Panc1 (cell line): ENCODE measurements at regions not wholly inside any gene's neighbourhood (a gene's known extent, or its start where the extent isn't known, plus 50 kb on each side); places are given as distances from the start of the nearest gene placed in this dataset.
A peak's percentile ranks its signal among the peaks of the same experiment; 100 is the strongest.

ENCODE experiments used
- ATAC-seq: fragments of 200-7000 bp; cut with Tn5 transposase; 2 replicates; pipeline ENCODE4 v1.9.1; 2020; ENCODE audit warnings: mild to moderate bottlenecking, moderate library complexity
- BruUV-seq: library from RNA; stranded (reverse); fragments of 400-500 nt; replicated peaks from 2 replicates; lab custom pipeline; 2021; lab: Mats Ljungman, UMichigan
- CTCF ChIA-PET: fragments of 300-600 bp; sonication (Branson Sonifier 250); formaldehyde crosslinking; loops from one replicate; lab custom pipeline; 2022; ENCODE audit warnings: antibody characterized with exemption; lab: Charles Lee
- POLR2A ChIA-PET: fragments of 300-600 bp; sonication (Branson Sonifier 250); formaldehyde crosslinking; loops from one replicate; lab custom pipeline; 2022; ENCODE audit warnings: antibody characterized with exemption; lab: Charles Lee
- DNase-seq: peaks from one replicate; pipeline ENCODE4 v3.0.0-alpha.2; 2010; ENCODE audit warnings: low read depth, low spot score
- H3K27ac ChIP-seq: 2 replicates; pipeline ENCODE4 v1.5.1; 2011; ENCODE audit warnings: mild to moderate bottlenecking, low read length, inconsistent platforms
- H3K27me3 ChIP-seq: fragments of 200-500 bp; sonication (Bioruptor generic); 2 replicates; pipeline ENCODE4 v1.6.0; 2014; ENCODE audit warnings: low read length, inconsistent platforms; ENCODE audit not compliant: control insufficient read depth, insufficient read depth
- H3K36me3 ChIP-seq: fragments of 200-500 bp; sonication (Bioruptor generic); 2 replicates; pipeline ENCODE4 v1.5.1; 2014; ENCODE audit warnings: inconsistent platforms, mild to moderate bottlenecking, low read length, moderate library complexity; ENCODE audit not compliant: control insufficient read depth, insufficient read depth
- H3K4me1 ChIP-seq: 2 replicates; pipeline ENCODE4 v1.5.1; 2011; ENCODE audit warnings: inconsistent platforms, mild to moderate bottlenecking, low read length, moderate library complexity; ENCODE audit not compliant: control insufficient read depth, insufficient read depth
- H3K4me3 ChIP-seq, 2 experiments: 2 replicates each; pipeline ENCODE4 v1.5.1; 2011 to 2012; ENCODE audit warnings: low read depth in 2 of 2, low read length in 2 of 2, mild to moderate bottlenecking in 2 of 2, inconsistent platforms in 1 of 2, moderate library complexity in 1 of 2
- H3K9me3 ChIP-seq: fragments of 200-500 bp; sonication (Bioruptor generic); 2 replicates; pipeline ENCODE4 v1.5.1; 2014; ENCODE audit warnings: low read depth, mild to moderate bottlenecking, inconsistent platforms, low read length, moderate library complexity; ENCODE audit not compliant: control insufficient read depth, insufficient read depth
- CTCF ChIP-seq: fragments of 450-650 bp; IDR thresholded peaks from 2 replicates; pipeline ENCODE4 v1.5.1; 2017; ENCODE audit warnings: mild to moderate bottlenecking
- POLR2AphosphoS5 ChIP-seq: IDR thresholded peaks from 2 replicates; pipeline ENCODE4 v1.6.1; 2012; ENCODE audit warnings: mild to moderate bottlenecking, low read depth, low read length, moderate library complexity
- REST ChIP-seq, 2 experiments: IDR thresholded peaks; 2 replicates each; pipeline ENCODE4 v1.6.1; 2011 to 2012; ENCODE audit warnings: low read depth in 2 of 2, control low read depth in 1 of 2, low read length in 1 of 2, mild to moderate bottlenecking in 1 of 2, moderate library complexity in 1 of 2; ENCODE audit not compliant: insufficient read depth in 1 of 2
- SIN3A ChIP-seq: IDR thresholded peaks from 2 replicates; pipeline ENCODE4 v1.6.1; 2012; ENCODE audit warnings: low read depth, mild to moderate bottlenecking, low read length, moderate library complexity, borderline replicate concordance; ENCODE audit not compliant: insufficient read depth
- TCF7L2 ChIP-seq: IDR thresholded peaks from 2 replicates; pipeline ENCODE4 v1.6.1; 2011; ENCODE audit warnings: mild to moderate bottlenecking, low read depth, low read length, inconsistent platforms
- in situ Hi-C: cut with HindIII; loops from 2 replicates; pipeline ENCODE4 v1.10.0; 2016; ENCODE audit warnings: low sequenced_read_pairs, low pct_unique_long_range_greater_than_20kb
- intact Hi-C: fragments of 100-400 bp; cut with micrococcal nuclease; formaldehyde crosslinking; loops from one replicate; pipeline ENCODE4 v1.10.0; 2022; ENCODE audit not compliant: unreplicated experiment

- in situ Hi-C loops, result no loop called here
- Histone ChIP-seq H3K36me3 (no peaks in the 10 kb centered on the region), H3K27me3 (no peaks in the 10 kb centered on the region), H3K4me3 (no peak overlapping the region), H3K4me1 (0 out of 2 replicates have a peak, but pooled peaks cover 3% of the 10 kb centered on the region), H3K9me3 (no peaks in the 10 kb centered on the region), H3K27ac (no peak overlapping the region)
- ChIA-PET POLR2A (no interaction called here), CTCF (no interaction called here)
- intact Hi-C loops, result no loop called here
- no peak for TF ChIP-seq SIN3A
- DNase-seq (no peak), ATAC-seq (no peak)
- BruUV-seq, result no TSS peak
Measured at GRCh38 chr4:124904723-124905388, 192.3 kb upstream of the ANKRD50 start.

- no peak for DNase-seq
- intact Hi-C loops (no loop called here), in situ Hi-C loops (no loop called here)
- 0 out of 2 replicates have a peak, but pooled peaks cover 3% of the 10 kb centered on the region for H3K4me1 ChIP-seq
- ChIA-PET POLR2A (no interaction called here), CTCF (no interaction called here)
- H3K4me3 ChIP-seq, result peak overlapping the region in 1 of 2 experiments; percentile 29; a peak in 2 of 4 replicates
- H3K36me3 ChIP-seq, result no peaks in the 10 kb centered on the region
- TF ChIP-seq CTCF (no peak), SIN3A (no peak), TCF7L2 (no peak), POLR2AphosphoS5 (no peak), REST (IDR thresholded peaks at IDR 0.05; ENCODE audit: insufficient read depth in 1 of 2, low read depth in 2 of 2, low read length in 1 of 2) (no peak)
- no peaks in the 10 kb centered on the region for H3K9me3 ChIP-seq
- no TSS peak for BruUV-seq
- no peaks in the 10 kb centered on the region for H3K27me3 ChIP-seq
- ATAC-seq, result peak; percentile 84
- no peak overlapping the region; the same call in 1 of the 2 replicates for H3K27ac ChIP-seq
Measured at GRCh38 chr4:124903995-124904722, 191.6 kb upstream of the ANKRD50 start.

- DNase-seq (no peak), ATAC-seq (no peak)
- in situ Hi-C loops, result no loop called here
- H3K27ac ChIP-seq, result no peak overlapping the region
- H3K4me3 ChIP-seq, result no peak overlapping the region
- POLR2A ChIA-PET, result no interaction called here
- no peak for TF ChIP-seq TCF7L2
- no peaks in the 10 kb centered on the region for H3K27me3 ChIP-seq
- CTCF ChIA-PET, result no interaction called here
- H3K36me3 ChIP-seq, result no peaks in the 10 kb centered on the region
- no TSS peak for BruUV-seq
- no peaks in the 10 kb centered on the region for H3K9me3 ChIP-seq
- intact Hi-C loops, result no loop called here
- 0 out of 2 replicates have a peak, but pooled peaks cover 3% of the 10 kb centered on the region for H3K4me1 ChIP-seq
Measured at GRCh38 chr4:124902001-124902515, 189.5 kb upstream of the ANKRD50 start.
